ENCODE measurements at regions not wholly inside any gene's neighbourhood (a gene's known extent, or its start where the extent isn't known, plus 50 kb on each side); places are given as distances from the start of the nearest gene placed in this dataset.

- no peak for TF ChIP-seq EZH2phosphoT487 (IDR thresholded peaks at IDR 0.05; ENCODE audit: borderline replicate concordance, low read depth, low read length)
- no peak for TF ChIP-seq CTCF (conservative IDR thresholded peaks at IDR 0.05; ENCODE audit: low read length)
These were observed 60.4 kb upstream of the VTCN1 start for GRCh38 chr1:117271129-117271528.
